ENCODE measurements at regions not wholly inside any gene's neighbourhood (a gene's known extent, or its start where the extent isn't known, plus 50 kb on each side); places are given as distances from the start of the nearest gene placed in this dataset.

- H3K4me3 ChIP-seq (ENCODE audit: low read depth, low read length): no peak overlapping the region
- no peak for DNase-seq (ENCODE audit: low read depth)
- no peak for TF ChIP-seq CTCF (IDR thresholded peaks at IDR 0.05; ENCODE audit: insufficient read depth, low read depth, low read length)
These were observed 344.1 kb upstream of the NXPH2 start for GRCh38 chr2:139124271-139124670.

GRCh38 chr2:139123795-139124194 is 343.6 kb upstream of the NXPH2 start:
- no peak overlapping the region for H3K4me3 ChIP-seq (ENCODE audit: low read depth, low read length)
- DNase-seq (ENCODE audit: low read depth): no peak
- TF ChIP-seq CTCF (IDR thresholded peaks at IDR 0.05; ENCODE audit: insufficient read depth, low read depth, low read length): no peak

GRCh38 chr2:139122711-139123158 is 342.5 kb upstream of the NXPH2 start:
- no peak overlapping the region for H3K4me3 ChIP-seq (ENCODE audit: low read depth, low read length)
- DNase-seq (ENCODE audit: low read depth): peak; percentile 0
- TF ChIP-seq CTCF (IDR thresholded peaks at IDR 0.05; ENCODE audit: insufficient read depth, low read depth, low read length): no peak

- no peak for DNase-seq (ENCODE audit: low read depth)
- no peak for TF ChIP-seq CTCF (IDR thresholded peaks at IDR 0.05; ENCODE audit: insufficient read depth, low read depth, low read length)
- no peak overlapping the region for H3K4me3 ChIP-seq (ENCODE audit: low read depth, low read length)
These were observed 319.5 kb upstream of the NXPH2 start for GRCh38 chr2:139099721-139100120.

GRCh38 chr2:139098961-139099360 is 318.8 kb upstream of the NXPH2 start:
- no peak for TF ChIP-seq CTCF (IDR thresholded peaks at IDR 0.05; ENCODE audit: insufficient read depth, low read depth, low read length)
- H3K4me3 ChIP-seq (ENCODE audit: low read depth, low read length): no peak overlapping the region
- no peak for DNase-seq (ENCODE audit: low read depth)

- no peak for DNase-seq (ENCODE audit: low read depth)
- TF ChIP-seq CTCF (IDR thresholded peaks at IDR 0.05; ENCODE audit: insufficient read depth, low read depth, low read length): no peak
- no peak overlapping the region for H3K4me3 ChIP-seq (ENCODE audit: low read depth, low read length)
These were observed 302.9 kb upstream of the NXPH2 start for GRCh38 chr2:139083121-139083520.

- no peak for DNase-seq (ENCODE audit: low read depth)
These were observed 300.1 kb upstream of the NXPH2 start for GRCh38 chr2:139080244-139080643.

More at GRCh38 chr2:139080244-139080643, 300.1 kb upstream of the NXPH2 start:
- TF ChIP-seq CTCF (IDR thresholded peaks at IDR 0.05; ENCODE audit: insufficient read depth, low read depth, low read length): no peak
- H3K4me3 ChIP-seq (ENCODE audit: low read depth, low read length): no peak overlapping the region
